HG03460 (cell line): ENCODE measurements at regions not wholly inside any gene's neighbourhood (a gene's known extent, or its start where the extent isn't known, plus 50 kb on each side); places are given as distances from the start of the nearest gene placed in this dataset.
"Not testable (repeated sequence)": the region's sequence is repeated elsewhere in the genome, so short reads cannot be mapped to it uniquely, and the experiment has no call there.

Source experiments
- ATAC-seq: cut with Tn5 transposase; IDR thresholded peaks from one replicate; pipeline ENCODE4 v1.9.1; 2021; ENCODE audit not compliant: unreplicated experiment

- ATAC-seq = no peak
Measured at GRCh38 chr3:191737742-191738141, 276.8 kb downstream of the PYDC2 start.

- ATAC-seq = no peak
Measured at GRCh38 chr3:191740712-191741111, 279.7 kb downstream of the PYDC2 start.

- not testable (repeated sequence) for ATAC-seq
Measured at GRCh38 chr3:191741847-191742350, 280.9 kb downstream of the PYDC2 start.

- no peak for ATAC-seq
Measured at GRCh38 chr3:191743283-191743682, 282.3 kb downstream of the PYDC2 start.

- ATAC-seq = no peak
Measured at GRCh38 chr3:191750618-191751017, 289.7 kb downstream of the PYDC2 start.

GRCh38 chr3:191753196-191753595 lies 292.2 kb downstream of the PYDC2 start:
- no peak for ATAC-seq

- no peak for ATAC-seq
Measured at GRCh38 chr3:191761906-191762305, 300.9 kb downstream of the PYDC2 start.

- no peak for ATAC-seq
Measured at GRCh38 chr3:191762323-191762960, 301.5 kb downstream of the PYDC2 start.

- no peak for ATAC-seq
Measured at GRCh38 chr3:191768421-191768820, 307.5 kb downstream of the PYDC2 start.

GRCh38 chr3:191770541-191770940 lies 309.6 kb downstream of the PYDC2 start:
- ATAC-seq = no peak

GRCh38 chr3:191774485-191774884 lies 313.5 kb downstream of the PYDC2 start:
- no peak for ATAC-seq

GRCh38 chr3:191775451-191776233 lies 314.7 kb downstream of the PYDC2 start:
- no peak for ATAC-seq

- no peak for ATAC-seq
Measured at GRCh38 chr3:191781044-191781443, 320.1 kb downstream of the PYDC2 start.

- no peak for ATAC-seq
Measured at GRCh38 chr3:191783024-191783423, 322.1 kb downstream of the PYDC2 start.

GRCh38 chr3:191790934-191791333 lies 330.0 kb downstream of the PYDC2 start:
- no peak for ATAC-seq

- no peak for ATAC-seq
Measured at GRCh38 chr3:191792580-191792979, 331.6 kb downstream of the PYDC2 start.

- no peak for ATAC-seq
Measured at GRCh38 chr3:191795196-191795595, 334.2 kb downstream of the PYDC2 start.

- no peak for ATAC-seq
Measured at GRCh38 chr3:191797271-191797670, 336.3 kb downstream of the PYDC2 start.

GRCh38 chr3:191802671-191803070 lies 341.7 kb downstream of the PYDC2 start:
- ATAC-seq = no peak

GRCh38 chr3:191804935-191805334 lies 344.0 kb downstream of the PYDC2 start:
- ATAC-seq = no peak

GRCh38 chr3:191808073-191808472 lies 347.1 kb downstream of the PYDC2 start:
- ATAC-seq = no peak

- no peak for ATAC-seq
Measured at GRCh38 chr3:191809326-191809949, 348.5 kb downstream of the PYDC2 start.
